Upper lobe of left lung (tissue), 6 donors: ENCODE measurements at regions not wholly inside any gene's neighbourhood (a gene's known extent, or its start where the extent isn't known, plus 50 kb on each side); places are given as distances from the start of the nearest gene placed in this dataset.

ENCODE experiments used
- ATAC-seq, 2 donors: fragments of 200-7000 bp; cut with Tn5 transposase; one replicate each; pipeline ENCODE4 v1.9.1; 2022; ENCODE audit warnings: mild to moderate bottlenecking in 2 of 2, moderate library complexity in 2 of 2; ENCODE audit not compliant: low FRiP score in 2 of 2
- DNase-seq, 2 donors: peaks; one replicate each; pipeline ENCODE4 v3.0.0-alpha.2; 2019 to 2020
- H3K27ac ChIP-seq, 4 donors: fragments of 200-600 bp; sonication (generic); one replicate each; pipeline ENCODE4 v1.5.1; 2016 to 2019
- H3K27me3 ChIP-seq, 4 donors: fragments of 200-600 bp; sonication (generic); one replicate each; pipeline ENCODE4 v1.5.1; 2017 to 2019
- H3K36me3 ChIP-seq, 4 donors: fragments of 200-600 bp; sonication (generic); one replicate each; pipeline ENCODE4 v1.5.1; 2016 to 2019
- H3K4me1 ChIP-seq, 4 donors: fragments of 200-600 bp; sonication (generic); one replicate each; pipeline ENCODE4 v1.5.1; 2018 to 2019
- H3K4me3 ChIP-seq, 4 donors: fragments of 200-600 bp; sonication (generic); one replicate each; pipeline ENCODE4 v1.5.1; 2017 to 2019; ENCODE audit warnings: mild to moderate bottlenecking in 2 of 4, moderate library complexity in 1 of 4
- H3K9me3 ChIP-seq, 4 donors: fragments of 200-600 bp; sonication (generic); one replicate each; pipeline ENCODE4 v1.5.1; 2018 to 2019
- EP300 ChIP-seq, 4 donors: sonication (generic); formaldehyde crosslinking; IDR thresholded peaks; one replicate each; pipeline ENCODE4 v1.5.1; 2017; ENCODE audit warnings: antibody characterized with exemption in 4 of 4, control low read depth in 2 of 4
- POLR2A ChIP-seq, 4 donors: fragments of 450-650 bp; IDR thresholded peaks; one replicate each; pipeline ENCODE4 v1.5.1; 2016 to 2017; ENCODE audit warnings: antibody characterized with exemption in 4 of 4, mild to moderate bottlenecking in 2 of 4
- POLR2AphosphoS5 ChIP-seq, 2 donors: sonication (generic); formaldehyde crosslinking; IDR thresholded peaks; one replicate each; pipeline ENCODE4 v1.5.1; 2017; ENCODE audit warnings: antibody characterized with exemption in 2 of 2
- WGBS, 2 donors: methylation state at CpG; one replicate each; pipeline ENCODE4 v1.1.5; 2017 to 2018; 5-methylcytosine and 5-hydroxymethylcytosine counted together
- TF ChIP-seq, protein P1 (sequence below), 6 experiments: fragments of 450-650 bp in 4 of 6; fragments of 200-600 bp in 2 of 6; sonication (generic) in 2 of 6; IDR thresholded peaks; one replicate each; pipeline ENCODE4 v1.5.1; 2016 to 2019; ENCODE audit warnings: antibody characterized with exemption in 6 of 6
- donor health status: DM: no; HTN: no; CAD: no; lungs with moderate emphysema.
- donor health status: DM: no; HTN: yes; CAD: no; lungs with severe emphysema.

GRCh38 chr17:5864741-5865657, 205.2 kb upstream of the WSCD1 start:
- TF ChIP-seq POLR2A (IDR thresholded peaks at IDR 0.05) = no peak
- TF ChIP-seq, protein P1, sequence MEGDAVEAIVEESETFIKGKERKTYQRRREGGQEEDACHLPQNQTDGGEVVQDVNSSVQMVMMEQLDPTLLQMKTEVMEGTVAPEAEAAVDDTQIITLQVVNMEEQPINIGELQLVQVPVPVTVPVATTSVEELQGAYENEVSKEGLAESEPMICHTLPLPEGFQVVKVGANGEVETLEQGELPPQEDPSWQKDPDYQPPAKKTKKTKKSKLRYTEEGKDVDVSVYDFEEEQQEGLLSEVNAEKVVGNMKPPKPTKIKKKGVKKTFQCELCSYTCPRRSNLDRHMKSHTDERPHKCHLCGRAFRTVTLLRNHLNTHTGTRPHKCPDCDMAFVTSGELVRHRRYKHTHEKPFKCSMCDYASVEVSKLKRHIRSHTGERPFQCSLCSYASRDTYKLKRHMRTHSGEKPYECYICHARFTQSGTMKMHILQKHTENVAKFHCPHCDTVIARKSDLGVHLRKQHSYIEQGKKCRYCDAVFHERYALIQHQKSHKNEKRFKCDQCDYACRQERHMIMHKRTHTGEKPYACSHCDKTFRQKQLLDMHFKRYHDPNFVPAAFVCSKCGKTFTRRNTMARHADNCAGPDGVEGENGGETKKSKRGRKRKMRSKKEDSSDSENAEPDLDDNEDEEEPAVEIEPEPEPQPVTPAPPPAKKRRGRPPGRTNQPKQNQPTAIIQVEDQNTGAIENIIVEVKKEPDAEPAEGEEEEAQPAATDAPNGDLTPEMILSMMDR (IDR thresholded peaks at IDR 0.05) = no peak
- TF ChIP-seq EP300 (IDR thresholded peaks at IDR 0.05) = no peak
- WGBS, 2 donors = 55 to 58% methylated on average over 9 of the region's 9 CpGs
- ATAC-seq = no peak

GRCh38 chr17:5866978-5867377, 203.2 kb upstream of the WSCD1 start:
- Histone ChIP-seq H3K36me3 (no peaks in the 10 kb centered on the region), H3K27ac (no peak overlapping the region), H3K27me3 (no peaks in the 10 kb centered on the region), H3K9me3 (no peaks in the 10 kb centered on the region), H3K4me3 (no peak overlapping the region), H3K4me1 (no peaks in the 10 kb centered on the region)
- DNase-seq (no peak), ATAC-seq (no peak)
- 63 to 73% methylated on average over 4 of the region's 4 CpGs for WGBS, 2 donors
- TF ChIP-seq POLR2AphosphoS5 (IDR thresholded peaks at IDR 0.05) = no peak
- TF ChIP-seq, protein P1 (IDR thresholded peaks at IDR 0.05) = no peak
- no peak for TF ChIP-seq POLR2A (IDR thresholded peaks at IDR 0.05)
- no peak for TF ChIP-seq EP300 (IDR thresholded peaks at IDR 0.05)

More at GRCh38 chr17:5864741-5865657, 205.2 kb upstream of the WSCD1 start:
- Histone ChIP-seq H3K27me3 (no peaks in the 10 kb centered on the region), H3K4me1 (no peaks in the 10 kb centered on the region), H3K36me3 (no peaks in the 10 kb centered on the region), H3K9me3 (no peaks in the 10 kb centered on the region), H3K4me3 (no peak overlapping the region), H3K27ac (no peak overlapping the region)
- DNase-seq = no peak

GRCh38 chr17:5869041-5869745, 201.0 kb upstream of the WSCD1 start:
- TF ChIP-seq, protein P1 (IDR thresholded peaks at IDR 0.05) = no peak
- TF ChIP-seq POLR2A (IDR thresholded peaks at IDR 0.05) (no peak), POLR2AphosphoS5 (IDR thresholded peaks at IDR 0.05) (no peak), EP300 (IDR thresholded peaks at IDR 0.05) (no peak)
- H3K9me3 ChIP-seq = no peaks in the 10 kb centered on the region
- 64 to 78% methylated on average over 12 of the region's 12 CpGs for WGBS, 2 donors
- H3K27me3 ChIP-seq = no peaks in the 10 kb centered on the region
- no peaks in the 10 kb centered on the region for H3K36me3 ChIP-seq
- H3K27ac ChIP-seq = no peak overlapping the region
- H3K4me3 ChIP-seq = no peak overlapping the region
- DNase-seq (no peak), ATAC-seq (no peak)
- H3K4me1 ChIP-seq = no peaks in the 10 kb centered on the region

DNA sequence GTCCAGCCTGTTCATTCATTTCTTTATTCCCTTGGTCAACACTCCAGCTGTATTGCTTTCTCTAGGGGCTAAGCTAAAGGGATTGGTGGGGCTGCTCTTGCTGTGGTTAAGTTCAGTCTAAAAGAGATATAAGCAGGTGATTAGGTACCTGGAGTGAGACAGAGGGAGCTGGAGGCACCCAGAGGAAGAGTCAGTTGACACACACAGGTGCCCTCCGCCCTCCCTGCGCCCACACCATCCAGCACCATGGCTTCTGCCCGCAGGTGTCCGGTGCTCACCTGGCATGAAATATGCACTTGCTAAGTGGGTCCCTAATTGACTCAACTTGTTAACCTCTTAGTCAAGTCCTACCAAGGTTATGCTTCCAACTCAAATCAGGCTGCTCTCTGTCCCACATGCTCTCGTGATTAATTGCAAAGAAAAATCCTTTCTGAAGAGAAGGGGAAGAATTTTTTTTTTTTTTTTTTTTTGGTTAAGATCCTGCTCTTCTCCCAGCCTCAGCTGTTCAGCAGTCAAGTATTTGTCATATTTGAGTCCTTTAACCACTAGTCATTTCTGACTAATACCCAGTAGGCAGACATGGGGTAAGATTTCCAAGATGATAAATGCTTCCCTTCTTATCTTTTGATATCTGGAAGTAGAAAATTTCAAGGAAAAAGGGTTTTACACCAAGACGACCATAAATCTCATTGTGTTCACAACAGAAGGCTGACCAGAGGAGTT, 199.8 kb upstream of the WSCD1 start:
- Histone ChIP-seq H3K9me3 (no peaks in the 10 kb centered on the region), H3K4me3 (no peak overlapping the region), H3K36me3 (no peaks in the 10 kb centered on the region), H3K4me1 (no peaks in the 10 kb centered on the region), H3K27me3 (no peaks in the 10 kb centered on the region), H3K27ac (no peak overlapping the region)
- no peak for DNase-seq
- ATAC-seq = no peak
- WGBS, 2 donors = 82 to 84% methylated on average over 6 of the region's 6 CpGs
- TF ChIP-seq EP300 (IDR thresholded peaks at IDR 0.05) (no peak), POLR2A (IDR thresholded peaks at IDR 0.05) (no peak), POLR2AphosphoS5 (IDR thresholded peaks at IDR 0.05) (no peak)

GRCh38 chr17:5871666-5872065, 198.5 kb upstream of the WSCD1 start:
- Histone ChIP-seq H3K4me1 (no peaks in the 10 kb centered on the region), H3K27me3 (no peaks in the 10 kb centered on the region), H3K9me3 (no peaks in the 10 kb centered on the region), H3K4me3 (no peak overlapping the region), H3K27ac (no peak overlapping the region), H3K36me3 (no peaks in the 10 kb centered on the region)
- ATAC-seq (no peak), DNase-seq (no peak)
- TF ChIP-seq EP300 (IDR thresholded peaks at IDR 0.05) (no peak), POLR2AphosphoS5 (IDR thresholded peaks at IDR 0.05) (no peak), POLR2A (IDR thresholded peaks at IDR 0.05) (no peak)
- TF ChIP-seq, protein P1 (IDR thresholded peaks at IDR 0.05) = no peak
- WGBS, 2 donors = 93 to 96% methylated on average over 10 of the region's 10 CpGs
